Hepatocyte (in vitro differentiated cells): ENCODE measurements at regions not wholly inside any gene's neighbourhood (a gene's known extent, or its start where the extent isn't known, plus 50 kb on each side); places are given as distances from the start of the nearest gene placed in this dataset.

ENCODE experiments used
- EZH2 ChIP-seq: fragments of 200-600 bp; sonication (generic); IDR thresholded peaks from 2 replicates; pipeline ENCODE4 v1.6.1; 2016; ENCODE audit warnings: antibody characterized with exemption, mild to moderate bottlenecking, borderline replicate concordance
- EZH2phosphoT487 ChIP-seq: fragments of 200-600 bp; sonication (generic); IDR thresholded peaks from one replicate; pipeline ENCODE4 v1.6.1; 2018; ENCODE audit warnings: antibody characterized with exemption, mild to moderate bottlenecking, low read depth, moderate library complexity; ENCODE audit not compliant: unreplicated experiment, severe bottlenecking

GRCh38 chr12:118781692-118782091 is 199.6 kb upstream of the SRRM4 start:
- no peak for TF ChIP-seq EZH2
- TF ChIP-seq EZH2phosphoT487, result no peak
